ENCODE measurements at regions not wholly inside any gene's neighbourhood (a gene's known extent, or its start where the extent isn't known, plus 50 kb on each side); places are given as distances from the start of the nearest gene placed in this dataset.

DNA sequence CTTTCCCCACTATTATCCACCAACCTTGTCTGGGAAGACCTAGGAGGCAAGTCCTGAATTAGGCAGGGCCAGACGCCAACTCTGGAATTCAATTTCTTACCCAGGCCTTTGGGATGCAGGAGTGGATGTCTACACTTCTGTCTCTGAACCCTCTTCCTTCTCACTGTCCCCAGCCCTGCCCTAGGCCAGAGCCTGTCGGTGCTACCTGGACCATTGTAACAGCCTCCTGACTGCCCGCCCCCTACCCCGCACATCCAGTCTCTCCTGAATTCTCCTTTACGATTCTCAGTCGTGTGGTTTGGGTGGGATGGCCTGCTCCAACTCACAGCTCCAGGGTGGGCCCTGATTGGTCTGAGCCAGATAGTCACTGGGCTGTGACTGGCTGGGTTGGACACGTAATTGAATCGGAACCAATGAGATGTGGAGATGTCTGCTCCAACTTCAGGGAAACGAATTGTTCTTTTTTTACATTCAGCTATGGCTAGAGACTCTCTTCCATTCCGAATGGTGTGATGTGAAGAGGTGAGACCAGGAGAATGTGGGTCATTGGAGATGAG, 304.6 kb downstream of the PTPRU start:
- H3K9me3 ChIP-seq (ENCODE audit: control insufficient read depth in 1 of 2, insufficient read depth in 1 of 2, low read depth in 1 of 2, low read length in 2 of 2): no peaks in the 10 kb centered on the region
- no peaks in the 10 kb centered on the region for H3K9me2 ChIP-seq (ENCODE audit: insufficient read depth)
- H3K4me1 ChIP-seq (ENCODE audit: control insufficient read depth in 1 of 2, insufficient read depth in 2 of 2, low read length in 2 of 2): no peaks in the 10 kb centered on the region
- H2AFZ ChIP-seq (ENCODE audit: low read depth, low read length, poor library complexity, severe bottlenecking): no peak overlapping the region
- no peaks in the 10 kb centered on the region for H3K27me3 ChIP-seq (ENCODE audit: insufficient read depth, low read length)
- RAD21 ChIA-PET (ENCODE audit: low non-redundant PET in 1 of 2, low total read pairs in 2 of 2, uncharacterized antibody in 2 of 2, unreplicated experiment in 2 of 2): no interaction called here
- H3K4me3 ChIP-seq (replicated peaks in 1 of 2; ENCODE audit: low read depth in 1 of 2, low read length in 2 of 2): no peak overlapping the region
- no peak overlapping the region for H3K9ac ChIP-seq (ENCODE audit: low read length)
- no peaks in the 10 kb centered on the region for H3K79me2 ChIP-seq (ENCODE audit: insufficient read depth, low read length)
- no TSS peak for BruUV-seq (replicated peaks)
- POLR2A ChIA-PET: no interaction called here
- no peak overlapping the region for H3K4me2 ChIP-seq (ENCODE audit: low read length)
- no peak overlapping the region for H3K27ac ChIP-seq (ENCODE audit: low read depth, low read length)
- CTCF ChIA-PET: no interaction called here
- H4K20me1 ChIP-seq (ENCODE audit: insufficient read depth): no peaks in the 10 kb centered on the region
- DNase-seq (ENCODE audit: low read depth, low spot score): no peak
- TF ChIP-seq FOSL1 (IDR thresholded peaks at IDR 0.05; ENCODE audit: low read depth) (no peak), SP1 (IDR thresholded peaks at IDR 0.05; ENCODE audit: low read depth) (no peak), ZFX (IDR thresholded peaks at IDR 0.05) (no peak), ZNF274 (IDR thresholded peaks at IDR 0.05; ENCODE audit: low read depth, low read length) (no peak), EZH2 (IDR thresholded peaks at IDR 0.05) (no peak), TCF7L2 (IDR thresholded peaks at IDR 0.05; ENCODE audit: borderline replicate concordance, extremely low read depth, insufficient read depth, insufficient read length) (no peak), YY1 (IDR thresholded peaks at IDR 0.05; ENCODE audit: extremely low read depth, insufficient replicate concordance, low read depth, low read length) (no peak), ELF1 (IDR thresholded peaks at IDR 0.05; ENCODE audit: borderline replicate concordance, low read depth) (no peak), EZH2phosphoT487 (IDR thresholded peaks at IDR 0.05; ENCODE audit: borderline replicate concordance) (no peak), JUND (IDR thresholded peaks at IDR 0.05) (no peak), SIN3A (IDR thresholded peaks at IDR 0.05; ENCODE audit: low read depth) (no peak), CBX3 (IDR thresholded peaks at IDR 0.05; ENCODE audit: low read depth) (no peak), EGR1 (IDR thresholded peaks at IDR 0.05; ENCODE audit: low read depth) (no peak)
- intact Hi-C loops (cut with micrococcal nuclease): no loop called here
- ATAC-seq: no peak
- no peaks in the 10 kb centered on the region for H3K36me3 ChIP-seq (ENCODE audit: control insufficient read depth in 1 of 2, insufficient read depth in 2 of 2, low read length in 2 of 2)

DNA sequence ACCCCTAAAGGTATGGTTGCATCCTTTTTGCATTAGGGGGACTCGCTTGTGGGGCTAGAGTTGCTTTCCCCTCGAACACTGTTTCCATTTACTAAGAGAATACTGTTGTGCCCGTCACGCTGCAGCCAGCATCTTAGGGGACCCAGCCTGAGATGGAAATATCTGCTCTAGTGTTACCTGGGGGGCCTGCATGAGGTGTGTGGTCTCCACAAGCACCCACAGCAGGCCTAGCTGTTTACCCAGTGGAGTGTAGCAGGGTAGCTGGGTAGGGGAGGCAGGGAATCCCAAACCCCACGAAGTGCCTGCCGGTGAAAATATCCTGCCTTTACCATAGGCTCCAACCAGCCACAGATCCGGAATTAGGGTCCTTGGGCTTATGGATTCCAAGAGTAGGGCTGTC, 303.6 kb downstream of the PTPRU start:
- POLR2A ChIA-PET: no interaction called here
- no TSS peak for BruUV-seq (replicated peaks)
- Histone ChIP-seq H3K79me2 (ENCODE audit: insufficient read depth, low read length) (no peaks in the 10 kb centered on the region), H3K27ac (ENCODE audit: low read depth, low read length) (no peak overlapping the region), H2AFZ (ENCODE audit: low read depth, low read length, poor library complexity, severe bottlenecking) (no peak overlapping the region), H3K9ac (ENCODE audit: low read length) (no peak overlapping the region), H4K20me1 (ENCODE audit: insufficient read depth) (no peaks in the 10 kb centered on the region), H3K4me3 (replicated peaks in 1 of 2; ENCODE audit: low read depth in 1 of 2, low read length in 2 of 2) (no peak overlapping the region), H3K36me3 (ENCODE audit: control insufficient read depth in 1 of 2, insufficient read depth in 2 of 2, low read length in 2 of 2) (no peaks in the 10 kb centered on the region), H3K4me2 (ENCODE audit: low read length) (no peak overlapping the region), H3K27me3 (ENCODE audit: insufficient read depth, low read length) (no peaks in the 10 kb centered on the region), H3K4me1 (ENCODE audit: control insufficient read depth in 1 of 2, insufficient read depth in 2 of 2, low read length in 2 of 2) (no peaks in the 10 kb centered on the region), H3K9me2 (ENCODE audit: insufficient read depth) (no peaks in the 10 kb centered on the region), H3K9me3 (ENCODE audit: control insufficient read depth in 1 of 2, insufficient read depth in 1 of 2, low read depth in 1 of 2, low read length in 2 of 2) (no peaks in the 10 kb centered on the region)
- DNase-seq (ENCODE audit: low read depth, low spot score): no peak
- CTCF ChIA-PET: no interaction called here
- no peak for ATAC-seq
- intact Hi-C loops (cut with micrococcal nuclease): no loop called here
- RAD21 ChIA-PET (ENCODE audit: low non-redundant PET in 1 of 2, low total read pairs in 2 of 2, uncharacterized antibody in 2 of 2, unreplicated experiment in 2 of 2): no interaction called here
- TF ChIP-seq POLR2A (IDR thresholded peaks at IDR 0.05; ENCODE audit: borderline replicate concordance, extremely low read depth, insufficient read depth, insufficient read length) (no peak), JUND (IDR thresholded peaks at IDR 0.05) (no peak), ELF1 (IDR thresholded peaks at IDR 0.05; ENCODE audit: borderline replicate concordance, low read depth) (no peak), CTCF (IDR thresholded peaks at IDR 0.05 in 2 of 3, conservative IDR thresholded peaks at IDR 0.05 in 1 of 3; ENCODE audit: borderline replicate concordance in 1 of 3, insufficient read depth in 1 of 3, low read depth in 2 of 3, low read length in 2 of 3) (no peak), MAX (IDR thresholded peaks at IDR 0.05) (no peak), RAD21 (IDR thresholded peaks at IDR 0.05; ENCODE audit: low read depth) (no peak), CEBPB (IDR thresholded peaks at IDR 0.05; ENCODE audit: low read depth) (no peak), ATF3 (IDR thresholded peaks at IDR 0.05) (no peak), TCF7L2 (IDR thresholded peaks at IDR 0.05; ENCODE audit: borderline replicate concordance, extremely low read depth, insufficient read depth, insufficient read length) (no peak), SP1 (IDR thresholded peaks at IDR 0.05; ENCODE audit: low read depth) (no peak), YY1 (IDR thresholded peaks at IDR 0.05; ENCODE audit: extremely low read depth, insufficient replicate concordance, low read depth, low read length) (no peak), POLR2AphosphoS5 (IDR thresholded peaks at IDR 0.05; ENCODE audit: low read depth, low read length) (no peak), FOSL1 (IDR thresholded peaks at IDR 0.05; ENCODE audit: low read depth) (no peak), ZFX (IDR thresholded peaks at IDR 0.05) (no peak), EZH2phosphoT487 (IDR thresholded peaks at IDR 0.05; ENCODE audit: borderline replicate concordance) (no peak), ZNF274 (IDR thresholded peaks at IDR 0.05; ENCODE audit: low read depth, low read length) (no peak), CBX3 (IDR thresholded peaks at IDR 0.05; ENCODE audit: low read depth) (no peak), EGR1 (IDR thresholded peaks at IDR 0.05; ENCODE audit: low read depth) (no peak)

Data from HCT116 (cell line).